ENCODE measurements at regions not wholly inside any gene's neighbourhood (a gene's known extent, or its start where the extent isn't known, plus 50 kb on each side); places are given as distances from the start of the nearest gene placed in this dataset.
A peak's percentile ranks its signal among the peaks of the same experiment; 100 is the strongest.

- H3K27ac Mint-ChIP-seq: no peak overlapping the region
- Histone ChIP-seq H3K79me2 (replicated peaks; ENCODE audit: insufficient read depth) (no peaks in the 10 kb centered on the region), H3K36me3 (ENCODE audit: insufficient read depth) (no peaks in the 10 kb centered on the region), H3K9me2 (ENCODE audit: insufficient read depth) (no peaks in the 10 kb centered on the region), H3K27me3 (ENCODE audit: insufficient read depth) (no peaks in the 10 kb centered on the region), H4K20me1 (replicated peaks; ENCODE audit: insufficient read depth) (no peaks in the 10 kb centered on the region), H3K27ac (ENCODE audit: low read depth) (no peak overlapping the region), H3K4me1 (ENCODE audit: insufficient read depth) (peaks cover 12% of the 10 kb centered on the region; the same call in 1 of the 2 replicates), H2AFZ (no peak overlapping the region), H3K4me3 (no peak overlapping the region), H3F3A (replicated peaks; ENCODE audit: low read depth) (no peaks in the 10 kb centered on the region), H3K4me2 (no peak overlapping the region)
- H3K9me3 Mint-ChIP-seq: no peaks in the 10 kb centered on the region
- no peaks in the 10 kb centered on the region for H3K36me3 Mint-ChIP-seq (ENCODE audit: low read depth)
- H3K4me1 Mint-ChIP-seq: peaks cover 15% of the 10 kb centered on the region; the same call in 2 of the 3 replicates
- ATAC-seq (no peak), DNase-seq (ENCODE audit: low spot score) (no peak)
- no peak for TF ChIP-seq CREB1 (CRISPR knock-in tag; IDR thresholded peaks at IDR 0.05; ENCODE audit: low read depth)
- H3K27me3 Mint-ChIP-seq (ENCODE audit: insufficient read depth, low read depth, poor library complexity): no peaks in the 10 kb centered on the region
- H3K4me3 Mint-ChIP-seq: no peak overlapping the region
Observed at GRCh38 chr4:156642161-156642560, 329.4 kb downstream of the PDGFC start.

GRCh38 chr4:156638925-156639605 is 332.5 kb downstream of the PDGFC start:
- H3K4me3 ChIP-seq: no peak overlapping the region
- no peaks in the 10 kb centered on the region for H3K27me3 Mint-ChIP-seq (ENCODE audit: insufficient read depth, low read depth, poor library complexity)
- ATAC-seq: no peak
- H3K4me2 ChIP-seq: 0 out of 2 replicates have a peak overlapping the region, but pooled peaks have one; percentile 11
- no peaks in the 10 kb centered on the region for H3K79me2 ChIP-seq (replicated peaks; ENCODE audit: insufficient read depth)
- peaks cover 20% of the 10 kb centered on the region; the same call in 1 of the 2 replicates for H3K4me1 ChIP-seq (ENCODE audit: insufficient read depth)
- no peak overlapping the region for H2AFZ ChIP-seq
- no peak overlapping the region for H3K27ac ChIP-seq (ENCODE audit: low read depth)
- no peak overlapping the region for H3K4me3 Mint-ChIP-seq
- no peaks in the 10 kb centered on the region for H3K9me3 Mint-ChIP-seq
- no peaks in the 10 kb centered on the region for H3K36me3 Mint-ChIP-seq (ENCODE audit: low read depth)
- no peaks in the 10 kb centered on the region for H3K27me3 ChIP-seq (ENCODE audit: insufficient read depth)
- no peaks in the 10 kb centered on the region for H3K9me2 ChIP-seq (ENCODE audit: insufficient read depth)
- no peaks in the 10 kb centered on the region for H3F3A ChIP-seq (replicated peaks; ENCODE audit: low read depth)
- no peaks in the 10 kb centered on the region for H4K20me1 ChIP-seq (replicated peaks; ENCODE audit: insufficient read depth)
- peak overlapping the region; percentile 5; the same call in 1 of the 2 replicates for H3K27ac Mint-ChIP-seq
- no peaks in the 10 kb centered on the region for H3K36me3 ChIP-seq (ENCODE audit: insufficient read depth)
- DNase-seq (ENCODE audit: low spot score): no peak
- H3K4me1 Mint-ChIP-seq: peaks cover 23% of the 10 kb centered on the region
- TF ChIP-seq ZNF462 (CRISPR knock-in tag; IDR thresholded peaks at IDR 0.05) (no peak), ETS1 (IDR thresholded peaks at IDR 0.05) (no peak), ZNF114 (CRISPR knock-in tag; IDR thresholded peaks at IDR 0.05) (no peak), REST (IDR thresholded peaks at IDR 0.05; ENCODE audit: unreplicated experiment) (no peak), CTCF (conservative IDR thresholded peaks at IDR 0.05; ENCODE audit: low read depth in 2 of 2) (no peak), EZH2phosphoT487 (IDR thresholded peaks at IDR 0.05; ENCODE audit: unreplicated experiment) (no peak), JUNB (IDR thresholded peaks at IDR 0.05; ENCODE audit: unreplicated experiment) (no peak), CREB1 (CRISPR knock-in tag; IDR thresholded peaks at IDR 0.05; ENCODE audit: low read depth) (no peak)

Data from GM23338 (cell line).